Uterus (tissue), 2 donors: ENCODE measurements at regions not wholly inside any gene's neighbourhood (a gene's known extent, or its start where the extent isn't known, plus 50 kb on each side); places are given as distances from the start of the nearest gene placed in this dataset.

Experiments used
- POLR2A ChIP-seq, 2 donors: fragments of 450-650 bp; IDR thresholded peaks; one replicate each; pipeline ENCODE4 v1.6.1; 2016; ENCODE audit warnings: antibody characterized with exemption in 2 of 2, mild to moderate bottlenecking in 1 of 2, moderate library complexity in 1 of 2
- TF ChIP-seq, protein P1 (sequence below), 4 experiments: fragments of 200-600 bp in 2 of 4; fragments of 450-650 bp in 2 of 4; sonication (generic) in 2 of 4; IDR thresholded peaks; one replicate each; pipeline ENCODE4 v1.5.1; 2016 to 2019; ENCODE audit warnings: antibody characterized with exemption in 4 of 4, mild to moderate bottlenecking in 2 of 4, moderate library complexity in 1 of 4

DNA sequence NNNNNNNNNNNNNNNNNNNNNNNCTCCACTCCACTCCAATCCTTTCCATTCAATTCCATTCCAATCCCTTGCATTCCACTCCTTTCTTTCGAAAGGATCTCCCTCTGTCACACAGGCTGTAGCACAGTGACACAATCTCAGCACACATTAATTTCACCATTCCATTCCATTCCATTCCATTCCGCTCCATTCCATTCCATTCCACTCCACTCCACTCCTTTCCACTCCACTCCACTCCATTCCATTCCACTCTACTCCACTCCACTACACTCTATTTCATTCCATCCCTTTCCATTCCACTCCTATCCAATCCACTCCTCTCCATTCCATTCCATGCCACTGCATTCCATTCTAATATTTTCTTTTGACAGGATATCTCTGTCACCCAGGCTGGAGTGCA lies 1459.0 kb downstream of the TSPY10 start:
- TF ChIP-seq, protein P1, sequence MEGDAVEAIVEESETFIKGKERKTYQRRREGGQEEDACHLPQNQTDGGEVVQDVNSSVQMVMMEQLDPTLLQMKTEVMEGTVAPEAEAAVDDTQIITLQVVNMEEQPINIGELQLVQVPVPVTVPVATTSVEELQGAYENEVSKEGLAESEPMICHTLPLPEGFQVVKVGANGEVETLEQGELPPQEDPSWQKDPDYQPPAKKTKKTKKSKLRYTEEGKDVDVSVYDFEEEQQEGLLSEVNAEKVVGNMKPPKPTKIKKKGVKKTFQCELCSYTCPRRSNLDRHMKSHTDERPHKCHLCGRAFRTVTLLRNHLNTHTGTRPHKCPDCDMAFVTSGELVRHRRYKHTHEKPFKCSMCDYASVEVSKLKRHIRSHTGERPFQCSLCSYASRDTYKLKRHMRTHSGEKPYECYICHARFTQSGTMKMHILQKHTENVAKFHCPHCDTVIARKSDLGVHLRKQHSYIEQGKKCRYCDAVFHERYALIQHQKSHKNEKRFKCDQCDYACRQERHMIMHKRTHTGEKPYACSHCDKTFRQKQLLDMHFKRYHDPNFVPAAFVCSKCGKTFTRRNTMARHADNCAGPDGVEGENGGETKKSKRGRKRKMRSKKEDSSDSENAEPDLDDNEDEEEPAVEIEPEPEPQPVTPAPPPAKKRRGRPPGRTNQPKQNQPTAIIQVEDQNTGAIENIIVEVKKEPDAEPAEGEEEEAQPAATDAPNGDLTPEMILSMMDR (IDR thresholded peaks at IDR 0.05), result no peak
- no peak for TF ChIP-seq POLR2A (IDR thresholded peaks at IDR 0.05)
